HepG2 (cell line): ENCODE measurements at regions not wholly inside any gene's neighbourhood (a gene's known extent, or its start where the extent isn't known, plus 50 kb on each side); places are given as distances from the start of the nearest gene placed in this dataset.

Experiments used
- ERF ChIP-seq: IDR thresholded peaks from 2 replicates; pipeline ENCODE4 v1.6.1; 2018; ENCODE audit warnings: missing biosample characterization, missing genetic modification reagents
- FOXA1 ChIP-seq, 2 experiments: fragments of 450-650 bp in 1 of 2; sonication (generic) in 1 of 2; formaldehyde crosslinking in 1 of 2; IDR thresholded peaks; 2 replicates each; pipeline versions ENCODE4 v1.4.0 to v1.6.1; 2016 to 2020; ENCODE audit warnings: missing genetic modification reagents in 1 of 2
- FOXP1 ChIP-seq, 2 experiments: fragments of 450-650 bp in 1 of 2; IDR thresholded peaks; 2 replicates each; pipeline ENCODE4 v1.6.1; 2017 to 2018; ENCODE audit warnings: antibody characterized with exemption in 1 of 2
- IKZF4 ChIP-seq: sonication (generic); formaldehyde crosslinking; IDR thresholded peaks from 2 replicates; pipeline ENCODE4 v1.5.1; 2020; ENCODE audit warnings: borderline replicate concordance, mild to moderate bottlenecking, low read depth, missing genetic modification reagents; ENCODE audit errors: not compliant biosample characterization
- MAFF ChIP-seq: IDR thresholded peaks from 2 replicates; pipeline ENCODE4 v1.6.1; 2011; ENCODE audit warnings: low read depth, low read length, improper control_type of control experiment
- MAFK ChIP-seq, 2 experiments: IDR thresholded peaks in 1 of 2; conservative IDR thresholded peaks in 1 of 2; 2 replicates each; pipeline ENCODE4 v1.6.1; 2011; ENCODE audit warnings: improper control_type of control experiment in 2 of 2, low read length in 2 of 2
- NR1H2 ChIP-seq: sonication (generic); formaldehyde crosslinking; IDR thresholded peaks from 2 replicates; pipeline ENCODE4 v1.8.1; 2022; ENCODE audit warnings: low read depth, missing genetic modification reagents, borderline replicate concordance
- SOX6 ChIP-seq, 2 experiments: fragments of 450-650 bp in 1 of 2; sonication (generic) in 1 of 2; formaldehyde crosslinking in 1 of 2; IDR thresholded peaks; 2 replicates each; pipeline versions ENCODE4 v1.4.0 to v1.6.1; 2017 to 2020; ENCODE audit warnings: antibody characterized with exemption in 1 of 2, mild to moderate bottlenecking in 1 of 2, missing genetic modification reagents in 1 of 2
- UBTF ChIP-seq: sonication (generic); formaldehyde crosslinking; IDR thresholded peaks from 2 replicates; pipeline ENCODE4 v1.4.0; 2020; ENCODE audit warnings: mild to moderate bottlenecking, missing genetic modification reagents
- ZEB1 ChIP-seq: IDR thresholded peaks from 2 replicates; pipeline ENCODE4 v1.6.1; 2012; ENCODE audit warnings: mild to moderate bottlenecking, low read depth, inconsistent platforms; ENCODE audit not compliant: insufficient replicate concordance
- ZNF101 ChIP-seq: sonication (generic); formaldehyde crosslinking; IDR thresholded peaks from 2 replicates; pipeline ENCODE4 v1.4.0; 2020; ENCODE audit warnings: mild to moderate bottlenecking, low read depth, missing genetic modification reagents, borderline replicate concordance
- ZNF609 ChIP-seq: sonication (generic); formaldehyde crosslinking; IDR thresholded peaks from 2 replicates; pipeline ENCODE4 v1.4.0; 2020; ENCODE audit warnings: mild to moderate bottlenecking, missing genetic modification reagents, borderline replicate concordance
- ZNF83 ChIP-seq: sonication (generic); formaldehyde crosslinking; IDR thresholded peaks from 2 replicates; pipeline ENCODE4 v1.4.0; 2020; ENCODE audit warnings: missing genetic modification reagents, mild to moderate bottlenecking, borderline replicate concordance
- ZNF841 ChIP-seq: sonication (generic); formaldehyde crosslinking; IDR thresholded peaks from 2 replicates; pipeline ENCODE4 v1.8.1; 2023; ENCODE audit warnings: missing genetic modification reagents, borderline replicate concordance
- ZNF883 ChIP-seq: sonication (generic); formaldehyde crosslinking; IDR thresholded peaks from 2 replicates; pipeline ENCODE4 v1.5.1; 2020; ENCODE audit warnings: mild to moderate bottlenecking, missing genetic modification reagents; ENCODE audit errors: not compliant biosample characterization
- TF ChIP-seq, protein P1 (sequence below): sonication (generic); formaldehyde crosslinking; IDR thresholded peaks from 2 replicates; pipeline ENCODE4 v1.4.0; 2020; ENCODE audit warnings: missing genetic modification reagents
- TF ChIP-seq, protein P2 (sequence below): fragments of 450-650 bp; IDR thresholded peaks from 2 replicates; pipeline ENCODE4 v1.6.1; 2016

DNA sequence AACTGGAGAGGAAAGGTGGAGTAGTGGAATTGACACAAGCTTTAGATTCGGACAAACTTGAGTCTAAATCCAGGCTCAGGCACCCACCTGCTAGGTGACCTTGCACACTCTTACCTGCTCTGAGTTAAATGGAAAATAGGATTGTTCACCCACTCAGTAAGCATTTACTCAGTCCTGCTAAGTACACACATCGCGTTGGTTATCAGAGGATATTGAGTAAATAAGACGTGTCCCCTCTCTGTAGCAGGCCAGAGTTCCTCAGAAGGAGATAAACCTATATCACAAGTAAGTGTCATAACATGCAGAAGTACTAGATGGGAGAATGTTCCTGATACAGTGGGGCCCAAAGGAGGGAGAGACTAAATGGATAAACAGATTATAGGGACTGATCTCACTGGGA is 117.7 kb downstream of the SMIM20 start (continued):
- no peak for TF ChIP-seq UBTF (CRISPR knock-in tag)
- TF ChIP-seq MAFF: no peak
- no peak for TF ChIP-seq IKZF4 (CRISPR knock-in tag)
- TF ChIP-seq ZNF83 (CRISPR knock-in tag): no peak
- no peak for TF ChIP-seq FOXP1 (IDR thresholded peaks at IDR 0.05)
- TF ChIP-seq FOXP1 (CRISPR knock-in tag; IDR thresholded peaks at IDR 0.05): no peak
- TF ChIP-seq SOX6 (IDR thresholded peaks at IDR 0.05): no peak
- TF ChIP-seq SOX6 (CRISPR knock-in tag; IDR thresholded peaks at IDR 0.05): 0 out of 2 replicates have a peak, but pooled peaks have one; percentile 13
- TF ChIP-seq ERF (CRISPR knock-in tag): no peak
- TF ChIP-seq NR1H2 (CRISPR knock-in tag): no peak
- TF ChIP-seq, protein P1, sequence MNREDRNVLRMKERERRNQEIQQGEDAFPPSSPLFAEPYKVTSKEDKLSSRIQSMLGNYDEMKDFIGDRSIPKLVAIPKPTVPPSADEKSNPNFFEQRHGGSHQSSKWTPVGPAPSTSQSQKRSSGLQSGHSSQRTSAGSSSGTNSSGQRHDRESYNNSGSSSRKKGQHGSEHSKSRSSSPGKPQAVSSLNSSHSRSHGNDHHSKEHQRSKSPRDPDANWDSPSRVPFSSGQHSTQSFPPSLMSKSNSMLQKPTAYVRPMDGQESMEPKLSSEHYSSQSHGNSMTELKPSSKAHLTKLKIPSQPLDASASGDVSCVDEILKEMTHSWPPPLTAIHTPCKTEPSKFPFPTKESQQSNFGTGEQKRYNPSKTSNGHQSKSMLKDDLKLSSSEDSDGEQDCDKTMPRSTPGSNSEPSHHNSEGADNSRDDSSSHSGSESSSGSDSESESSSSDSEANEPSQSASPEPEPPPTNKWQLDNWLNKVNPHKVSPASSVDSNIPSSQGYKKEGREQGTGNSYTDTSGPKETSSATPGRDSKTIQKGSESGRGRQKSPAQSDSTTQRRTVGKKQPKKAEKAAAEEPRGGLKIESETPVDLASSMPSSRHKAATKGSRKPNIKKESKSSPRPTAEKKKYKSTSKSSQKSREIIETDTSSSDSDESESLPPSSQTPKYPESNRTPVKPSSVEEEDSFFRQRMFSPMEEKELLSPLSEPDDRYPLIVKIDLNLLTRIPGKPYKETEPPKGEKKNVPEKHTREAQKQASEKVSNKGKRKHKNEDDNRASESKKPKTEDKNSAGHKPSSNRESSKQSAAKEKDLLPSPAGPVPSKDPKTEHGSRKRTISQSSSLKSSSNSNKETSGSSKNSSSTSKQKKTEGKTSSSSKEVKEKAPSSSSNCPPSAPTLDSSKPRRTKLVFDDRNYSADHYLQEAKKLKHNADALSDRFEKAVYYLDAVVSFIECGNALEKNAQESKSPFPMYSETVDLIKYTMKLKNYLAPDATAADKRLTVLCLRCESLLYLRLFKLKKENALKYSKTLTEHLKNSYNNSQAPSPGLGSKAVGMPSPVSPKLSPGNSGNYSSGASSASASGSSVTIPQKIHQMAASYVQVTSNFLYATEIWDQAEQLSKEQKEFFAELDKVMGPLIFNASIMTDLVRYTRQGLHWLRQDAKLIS (CRISPR knock-in tag): no peak
- no peak; the same call in 1 of the 2 replicates for TF ChIP-seq ZNF609 (CRISPR knock-in tag)
- TF ChIP-seq FOXA1 (IDR thresholded peaks at IDR 0.05): no peak
- peak; percentile 79 for TF ChIP-seq FOXA1 (CRISPR knock-in tag; IDR thresholded peaks at IDR 0.05)
- TF ChIP-seq, protein P2, sequence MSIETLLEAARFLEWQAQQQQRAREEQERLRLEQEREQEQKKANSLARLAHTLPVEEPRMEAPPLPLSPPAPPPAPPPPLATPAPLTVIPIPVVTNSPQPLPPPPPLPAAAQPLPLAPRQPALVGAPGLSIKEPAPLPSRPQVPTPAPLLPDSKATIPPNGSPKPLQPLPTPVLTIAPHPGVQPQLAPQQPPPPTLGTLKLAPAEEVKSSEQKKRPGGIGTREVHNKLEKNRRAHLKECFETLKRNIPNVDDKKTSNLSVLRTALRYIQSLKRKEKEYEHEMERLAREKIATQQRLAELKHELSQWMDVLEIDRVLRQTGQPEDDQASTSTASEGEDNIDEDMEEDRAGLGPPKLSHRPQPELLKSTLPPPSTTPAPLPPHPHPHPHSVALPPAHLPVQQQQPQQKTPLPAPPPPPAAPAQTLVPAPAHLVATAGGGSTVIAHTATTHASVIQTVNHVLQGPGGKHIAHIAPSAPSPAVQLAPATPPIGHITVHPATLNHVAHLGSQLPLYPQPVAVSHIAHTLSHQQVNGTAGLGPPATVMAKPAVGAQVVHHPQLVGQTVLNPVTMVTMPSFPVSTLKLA: no peak
- TF ChIP-seq MAFK (conservative IDR thresholded peaks at IDR 0.05 in 1 of 2, IDR thresholded peaks at IDR 0.05 in 1 of 2; ENCODE audit: low read length in 2 of 2): no peak
- no peak for TF ChIP-seq ZNF883 (CRISPR knock-in tag)
- no peak for TF ChIP-seq ZNF841
- TF ChIP-seq ZEB1: no peak
- no peak for TF ChIP-seq ZNF101
